ENCODE measurements at regions not wholly inside any gene's neighbourhood (a gene's known extent, or its start where the extent isn't known, plus 50 kb on each side); places are given as distances from the start of the nearest gene placed in this dataset.

DNA sequence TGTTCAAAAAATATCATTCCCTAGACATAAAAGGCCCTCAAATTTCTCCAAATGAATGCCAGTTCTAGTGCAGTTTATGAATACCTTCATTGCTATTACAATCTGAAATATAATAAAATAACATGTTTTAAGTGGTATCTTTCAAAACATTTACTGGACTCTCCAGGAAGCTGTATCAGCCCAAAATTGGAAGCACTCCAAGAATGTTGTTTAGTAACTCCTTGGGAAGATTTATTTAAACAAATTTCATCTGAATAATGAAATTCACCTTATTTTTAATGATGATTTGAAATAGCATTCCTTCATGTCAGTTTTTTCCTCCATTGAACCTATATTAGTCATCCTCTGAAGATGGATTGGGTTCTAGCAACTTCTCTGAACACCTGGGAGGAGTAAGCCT, 217.2 kb upstream of the PCDH18 start:
- TF ChIP-seq, protein P1, sequence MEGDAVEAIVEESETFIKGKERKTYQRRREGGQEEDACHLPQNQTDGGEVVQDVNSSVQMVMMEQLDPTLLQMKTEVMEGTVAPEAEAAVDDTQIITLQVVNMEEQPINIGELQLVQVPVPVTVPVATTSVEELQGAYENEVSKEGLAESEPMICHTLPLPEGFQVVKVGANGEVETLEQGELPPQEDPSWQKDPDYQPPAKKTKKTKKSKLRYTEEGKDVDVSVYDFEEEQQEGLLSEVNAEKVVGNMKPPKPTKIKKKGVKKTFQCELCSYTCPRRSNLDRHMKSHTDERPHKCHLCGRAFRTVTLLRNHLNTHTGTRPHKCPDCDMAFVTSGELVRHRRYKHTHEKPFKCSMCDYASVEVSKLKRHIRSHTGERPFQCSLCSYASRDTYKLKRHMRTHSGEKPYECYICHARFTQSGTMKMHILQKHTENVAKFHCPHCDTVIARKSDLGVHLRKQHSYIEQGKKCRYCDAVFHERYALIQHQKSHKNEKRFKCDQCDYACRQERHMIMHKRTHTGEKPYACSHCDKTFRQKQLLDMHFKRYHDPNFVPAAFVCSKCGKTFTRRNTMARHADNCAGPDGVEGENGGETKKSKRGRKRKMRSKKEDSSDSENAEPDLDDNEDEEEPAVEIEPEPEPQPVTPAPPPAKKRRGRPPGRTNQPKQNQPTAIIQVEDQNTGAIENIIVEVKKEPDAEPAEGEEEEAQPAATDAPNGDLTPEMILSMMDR (IDR thresholded peaks at IDR 0.05), result no peak
- TF ChIP-seq POLR2A (IDR thresholded peaks at IDR 0.05), result no peak
- TF ChIP-seq EP300 (IDR thresholded peaks at IDR 0.05), result no peak
- no peak for TF ChIP-seq POLR2AphosphoS5 (IDR thresholded peaks at IDR 0.05)

Measured in upper lobe of left lung (tissue), 4 donors.